ENCODE measurements at regions not wholly inside any gene's neighbourhood (a gene's known extent, or its start where the extent isn't known, plus 50 kb on each side); places are given as distances from the start of the nearest gene placed in this dataset.

DNA sequence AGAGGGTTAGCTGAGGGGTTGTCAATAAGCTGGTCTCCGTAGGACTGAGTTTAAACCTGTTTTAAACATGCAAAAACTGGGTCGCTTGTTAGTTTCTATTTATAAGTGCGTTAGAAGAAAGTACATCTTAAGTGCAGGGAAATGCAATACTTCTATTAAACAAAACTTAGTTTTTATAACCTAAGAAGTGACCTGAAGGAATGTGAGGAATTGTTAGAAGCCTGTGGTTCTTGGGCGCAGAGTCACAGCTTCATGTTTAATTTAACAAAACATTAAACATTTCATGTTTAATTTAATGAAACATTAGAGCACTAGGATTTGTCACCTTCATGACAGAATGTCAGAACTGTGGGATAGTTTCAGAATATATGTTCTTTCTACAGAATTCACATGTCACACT, 469.2 kb upstream of the WWC1 start:
- FAIRE-seq (no peak), DNase-seq (ENCODE audit: low read depth, low spot score) (no peak), ATAC-seq (no peak)
- in situ Hi-C loops (cut with MboI) (no loop called here), intact Hi-C loops (cut with micrococcal nuclease; ENCODE audit: unreplicated experiment) (no loop called here)
- TF ChIP-seq HDAC6 (IDR thresholded peaks at IDR 0.05; ENCODE audit: unreplicated experiment) (no peak), SREBF1 (IDR thresholded peaks at IDR 0.05; ENCODE audit: low read length) (no peak), NFYA (IDR thresholded peaks at IDR 0.05; ENCODE audit: borderline replicate concordance, low read depth, low read length) (no peak)
- TF ChIP-seq, protein P1, sequence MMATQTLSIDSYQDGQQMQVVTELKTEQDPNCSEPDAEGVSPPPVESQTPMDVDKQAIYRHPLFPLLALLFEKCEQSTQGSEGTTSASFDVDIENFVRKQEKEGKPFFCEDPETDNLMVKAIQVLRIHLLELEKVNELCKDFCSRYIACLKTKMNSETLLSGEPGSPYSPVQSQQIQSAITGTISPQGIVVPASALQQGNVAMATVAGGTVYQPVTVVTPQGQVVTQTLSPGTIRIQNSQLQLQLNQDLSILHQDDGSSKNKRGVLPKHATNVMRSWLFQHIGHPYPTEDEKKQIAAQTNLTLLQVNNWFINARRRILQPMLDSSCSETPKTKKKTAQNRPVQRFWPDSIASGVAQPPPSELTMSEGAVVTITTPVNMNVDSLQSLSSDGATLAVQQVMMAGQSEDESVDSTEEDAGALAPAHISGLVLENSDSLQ (IDR thresholded peaks at IDR 0.05): no peak
- TF ChIP-seq, protein P2, sequence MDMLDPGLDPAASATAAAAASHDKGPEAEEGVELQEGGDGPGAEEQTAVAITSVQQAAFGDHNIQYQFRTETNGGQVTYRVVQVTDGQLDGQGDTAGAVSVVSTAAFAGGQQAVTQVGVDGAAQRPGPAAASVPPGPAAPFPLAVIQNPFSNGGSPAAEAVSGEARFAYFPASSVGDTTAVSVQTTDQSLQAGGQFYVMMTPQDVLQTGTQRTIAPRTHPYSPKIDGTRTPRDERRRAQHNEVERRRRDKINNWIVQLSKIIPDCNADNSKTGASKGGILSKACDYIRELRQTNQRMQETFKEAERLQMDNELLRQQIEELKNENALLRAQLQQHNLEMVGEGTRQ (IDR thresholded peaks at IDR 0.05; ENCODE audit: borderline replicate concordance, low read depth, low read length): no peak
- TF ChIP-seq, protein P3, sequence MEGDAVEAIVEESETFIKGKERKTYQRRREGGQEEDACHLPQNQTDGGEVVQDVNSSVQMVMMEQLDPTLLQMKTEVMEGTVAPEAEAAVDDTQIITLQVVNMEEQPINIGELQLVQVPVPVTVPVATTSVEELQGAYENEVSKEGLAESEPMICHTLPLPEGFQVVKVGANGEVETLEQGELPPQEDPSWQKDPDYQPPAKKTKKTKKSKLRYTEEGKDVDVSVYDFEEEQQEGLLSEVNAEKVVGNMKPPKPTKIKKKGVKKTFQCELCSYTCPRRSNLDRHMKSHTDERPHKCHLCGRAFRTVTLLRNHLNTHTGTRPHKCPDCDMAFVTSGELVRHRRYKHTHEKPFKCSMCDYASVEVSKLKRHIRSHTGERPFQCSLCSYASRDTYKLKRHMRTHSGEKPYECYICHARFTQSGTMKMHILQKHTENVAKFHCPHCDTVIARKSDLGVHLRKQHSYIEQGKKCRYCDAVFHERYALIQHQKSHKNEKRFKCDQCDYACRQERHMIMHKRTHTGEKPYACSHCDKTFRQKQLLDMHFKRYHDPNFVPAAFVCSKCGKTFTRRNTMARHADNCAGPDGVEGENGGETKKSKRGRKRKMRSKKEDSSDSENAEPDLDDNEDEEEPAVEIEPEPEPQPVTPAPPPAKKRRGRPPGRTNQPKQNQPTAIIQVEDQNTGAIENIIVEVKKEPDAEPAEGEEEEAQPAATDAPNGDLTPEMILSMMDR (IDR thresholded peaks at IDR 0.05 in 2 of 3, conservative IDR thresholded peaks at IDR 0.05 in 1 of 3; ENCODE audit: control insufficient read depth in 2 of 3, extremely low read depth in 1 of 3, insufficient read depth in 1 of 3, low read depth in 3 of 3, low read length in 3 of 3): no peak
- 38% methylated on average over 4 of the region's 4 CpGs for WGBS (ENCODE audit: insufficient coverage, insufficient replicate concordance, low lambda C conversion rate, missing lambda C conversion rate)
- no peaks in the 10 kb centered on the region for H3K36me3 ChIP-seq (ENCODE audit: control insufficient read depth in 2 of 2, insufficient read depth in 2 of 2, low read length in 1 of 2)
- H4K20me1 ChIP-seq (ENCODE audit: control insufficient read depth, insufficient read depth): no peaks in the 10 kb centered on the region
- H3K4me1 ChIP-seq (ENCODE audit: control insufficient read depth, insufficient read depth, low read length): no peaks in the 10 kb centered on the region
- H3K27me3 ChIP-seq (replicated peaks in 1 of 2; ENCODE audit: control insufficient read depth in 2 of 2, insufficient read depth in 2 of 2, low read length in 1 of 2): no peaks in the 10 kb centered on the region
- H3K4me2 ChIP-seq (ENCODE audit: control insufficient read depth, insufficient read depth): no peak overlapping the region
- H3K27ac ChIP-seq (ENCODE audit: control insufficient read depth, insufficient read depth): no peak overlapping the region
- no peak overlapping the region for H2AFZ ChIP-seq (ENCODE audit: control insufficient read depth, low read depth, low read length)
- ChIA-PET RAD21 (ENCODE audit: unreplicated experiment) (no interaction called here), POLR2A (interaction anchor here (0.7 kb wide), 1 partner anchor 373 kb away, joined by 3 read pairs; no protein-coding TSS in a partner anchor), CTCF (interaction anchor here (0.7 kb wide), 1 partner anchor 130 kb away, joined by 3 read pairs; no protein-coding TSS in a partner anchor), SMC1A (ENCODE audit: uncharacterized antibody, unreplicated experiment) (interaction anchor here (1.6 kb wide), 1 partner anchor 146 kb away, joined by 3 read pairs; no protein-coding TSS in a partner anchor)
- no peaks in the 10 kb centered on the region for H3K79me2 ChIP-seq (ENCODE audit: control insufficient read depth, insufficient read depth, low read length)
- no peaks in the 10 kb centered on the region for H3K9me3 ChIP-seq (replicated peaks; ENCODE audit: control insufficient read depth, insufficient read depth, low read length)
- BruUV-seq (replicated peaks): no TSS peak
- no peak overlapping the region for H3K4me3 ChIP-seq
- no peak overlapping the region for H3K9ac ChIP-seq (ENCODE audit: control insufficient read depth, insufficient read depth, low read length)

Measured in GM12878 (cell line).